SK-N-SH (cell line): ENCODE measurements at regions not wholly inside any gene's neighbourhood (a gene's known extent, or its start where the extent isn't known, plus 50 kb on each side); places are given as distances from the start of the nearest gene placed in this dataset.
"Not testable (repeated sequence)": the region's sequence is repeated elsewhere in the genome, so short reads cannot be mapped to it uniquely, and the experiment has no call there.

Experiments
- EZH2phosphoT487 ChIP-seq: fragments of 200-600 bp; sonication (generic); IDR thresholded peaks from 2 replicates; pipeline ENCODE4 v1.6.1; 2017; ENCODE audit warnings: low read depth, mixed run types, mild to moderate bottlenecking, antibody characterized with exemption, moderate library complexity, borderline replicate concordance
- GABPA ChIP-seq: IDR thresholded peaks from 2 replicates; pipeline ENCODE4 v1.4.0; 2012; ENCODE audit warnings: low read depth, mild to moderate bottlenecking
- GATA2 ChIP-seq: sonication (generic); formaldehyde crosslinking; IDR thresholded peaks from 2 replicates; pipeline ENCODE4 v1.5.0; 2020; ENCODE audit warnings: mild to moderate bottlenecking, missing genetic modification reagents
- NFIC ChIP-seq: IDR thresholded peaks from 2 replicates; pipeline ENCODE4 v1.4.0; 2012; ENCODE audit warnings: borderline replicate concordance
- POLR2AphosphoS5 ChIP-seq: IDR thresholded peaks from 2 replicates; pipeline ENCODE4 v1.6.1; 2012; ENCODE audit warnings: low read depth, low read length
- RAD21 ChIP-seq: IDR thresholded peaks from 2 replicates; pipeline ENCODE4 v1.6.1; 2012; ENCODE audit warnings: mild to moderate bottlenecking, low read length
- RCOR1 ChIP-seq: fragments of 150-350 bp; IDR thresholded peaks from 2 replicates; pipeline ENCODE4 v1.6.1; 2017; ENCODE audit warnings: antibody characterized with exemption, low read length
- SIN3A ChIP-seq: IDR thresholded peaks from 2 replicates; pipeline ENCODE4 v1.6.1; 2012; ENCODE audit warnings: low read depth, mild to moderate bottlenecking, low read length, moderate library complexity, borderline replicate concordance
- SMC3 ChIP-seq: IDR thresholded peaks from 2 replicates; pipeline ENCODE4 v1.6.1; 2012; ENCODE audit warnings: low read depth, low read length, improper control_type of control experiment
- TAF1 ChIP-seq: IDR thresholded peaks from 2 replicates; pipeline ENCODE4 v1.6.1; 2012; ENCODE audit warnings: low read depth, mild to moderate bottlenecking, low read length, moderate library complexity, borderline replicate concordance
- TF ChIP-seq, protein P1 (sequence below): fragments of 200-600 bp; sonication (generic); IDR thresholded peaks from 2 replicates; pipeline ENCODE4 v1.6.1; 2017; ENCODE audit warnings: antibody characterized with exemption, mild to moderate bottlenecking, moderate library complexity

DNA sequence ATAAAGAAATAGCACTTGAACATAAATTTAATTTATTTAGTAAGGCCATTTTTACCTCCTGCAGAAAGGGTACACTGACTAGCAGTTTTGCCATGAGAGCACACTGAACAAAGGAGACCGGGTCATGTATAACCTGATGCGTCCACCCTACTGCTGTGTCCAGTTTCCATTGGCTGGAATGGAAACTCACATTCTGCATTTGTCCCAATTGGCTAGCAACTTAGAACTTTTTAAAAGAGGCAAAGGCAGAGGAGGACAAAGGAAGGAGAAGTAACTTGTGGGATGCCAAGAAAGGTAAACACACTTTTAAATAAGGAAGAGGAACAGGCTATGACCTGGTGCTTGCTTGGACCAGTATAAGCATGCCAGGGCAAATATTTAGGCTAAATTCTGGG, 2140.7 kb downstream of the TP53TG3F start:
- TF ChIP-seq RCOR1, GATA2, POLR2AphosphoS5, SMC3, GABPA, RAD21, TAF1, EZH2phosphoT487, SIN3A, NFIC: not testable (repeated sequence)
- TF ChIP-seq, protein P1, sequence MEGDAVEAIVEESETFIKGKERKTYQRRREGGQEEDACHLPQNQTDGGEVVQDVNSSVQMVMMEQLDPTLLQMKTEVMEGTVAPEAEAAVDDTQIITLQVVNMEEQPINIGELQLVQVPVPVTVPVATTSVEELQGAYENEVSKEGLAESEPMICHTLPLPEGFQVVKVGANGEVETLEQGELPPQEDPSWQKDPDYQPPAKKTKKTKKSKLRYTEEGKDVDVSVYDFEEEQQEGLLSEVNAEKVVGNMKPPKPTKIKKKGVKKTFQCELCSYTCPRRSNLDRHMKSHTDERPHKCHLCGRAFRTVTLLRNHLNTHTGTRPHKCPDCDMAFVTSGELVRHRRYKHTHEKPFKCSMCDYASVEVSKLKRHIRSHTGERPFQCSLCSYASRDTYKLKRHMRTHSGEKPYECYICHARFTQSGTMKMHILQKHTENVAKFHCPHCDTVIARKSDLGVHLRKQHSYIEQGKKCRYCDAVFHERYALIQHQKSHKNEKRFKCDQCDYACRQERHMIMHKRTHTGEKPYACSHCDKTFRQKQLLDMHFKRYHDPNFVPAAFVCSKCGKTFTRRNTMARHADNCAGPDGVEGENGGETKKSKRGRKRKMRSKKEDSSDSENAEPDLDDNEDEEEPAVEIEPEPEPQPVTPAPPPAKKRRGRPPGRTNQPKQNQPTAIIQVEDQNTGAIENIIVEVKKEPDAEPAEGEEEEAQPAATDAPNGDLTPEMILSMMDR = not testable (repeated sequence)
